K562 (cell line): ENCODE measurements at regions not wholly inside any gene's neighbourhood (a gene's known extent, or its start where the extent isn't known, plus 50 kb on each side); places are given as distances from the start of the nearest gene placed in this dataset.

ENCODE experiments used
- ATAC-seq: fragments of 200-7000 bp; cut with Tn5 transposase; 3 replicates; pipeline ENCODE4 v1.9.1; 2020; ENCODE audit warnings: moderate library complexity
- BruUV-seq: library from RNA; stranded (reverse); fragments of 400-500 nt; replicated peaks from 2 replicates; lab custom pipeline; 2021; lab: Mats Ljungman, UMichigan
- CTCF ChIA-PET: fragments of 300-600 bp; formaldehyde crosslinking; extraction: SDS; loops from one replicate; lab custom pipeline; 2021; ENCODE audit warnings: low intra/inter-chr PET ratio; lab: Yijun Ruan, JAX
- POLR2A ChIA-PET: fragments of 300-600, 350-650 bp; sonication (Branson Sonifier 250); formaldehyde crosslinking; extraction: SDS; loops from one replicate; lab custom pipeline; 2021; ENCODE audit warnings: antibody characterized with exemption, inconsistent platforms; lab: Yijun Ruan, JAX
- DNase-seq, 4 experiments: peaks; one replicate each; pipeline versions ENCODE4 v3.0.0 to v3.0.0-alpha.2; 2011 to 2018; ENCODE audit warnings: low spot score in 3 of 4, mixed read lengths in 3 of 4; ENCODE audit errors: extremely low read depth in 1 of 4
- FAIRE-seq: peaks from 2 replicates; lab custom pipeline; 2011; peaks lifted over from hg19 to GRCh38; lab: Jason Lieb, UNC
- H2AFZ ChIP-seq: 2 replicates; pipeline ENCODE4 v1.6.0; 2011; ENCODE audit warnings: low read depth, low read length, control low read depth, inconsistent platforms
- H3K27ac ChIP-seq: fragments of 200-600 bp; 3 replicates; pipeline ENCODE4 v1.8.0; 2011; ENCODE audit warnings: low read depth, mild to moderate bottlenecking, control low read depth, inconsistent platforms, low read length, moderate library complexity, mixed read lengths; ENCODE audit errors: extremely low read depth
- H3K27me3 ChIP-seq, 2 experiments: fragments of 300-600 bp in 1 of 2; 2 replicates in 1 of 2; 3 replicates in 1 of 2; pipeline versions ENCODE4 v1.6.0 to v1.8.0; 2011; ENCODE audit warnings: inconsistent platforms in 2 of 2, low read length in 2 of 2, mild to moderate bottlenecking in 1 of 2, mixed read lengths in 1 of 2, moderate library complexity in 1 of 2; ENCODE audit not compliant: control insufficient read depth in 2 of 2, insufficient read depth in 2 of 2
- H3K36me3 ChIP-seq: fragments of 300-600 bp; 3 replicates; pipeline ENCODE4 v1.8.0; 2011; ENCODE audit warnings: mild to moderate bottlenecking, low read length, inconsistent platforms; ENCODE audit not compliant: control insufficient read depth, insufficient read depth
- H3K4me1 ChIP-seq, 2 experiments: fragments of 200-600 bp in 1 of 2; replicated peaks in 1 of 2; 2 replicates in 1 of 2; 3 replicates in 1 of 2; pipeline versions ENCODE4 v1.5.1 to v1.8.0; 2011; ENCODE audit warnings: inconsistent platforms in 2 of 2, low read length in 2 of 2, mild to moderate bottlenecking in 1 of 2, mixed read lengths in 1 of 2, moderate library complexity in 1 of 2; ENCODE audit not compliant: control insufficient read depth in 2 of 2, insufficient read depth in 2 of 2
- H3K4me2 ChIP-seq: 2 replicates; pipeline ENCODE4 v1.6.1; 2011; ENCODE audit warnings: low read length, control low read depth, inconsistent platforms, mixed read lengths; ENCODE audit not compliant: insufficient read depth
- H3K4me3 ChIP-seq: fragments of 200-600 bp; sonication (generic), shearing (Covaris generic); 2 replicates; pipeline ENCODE4 v1.5.1; 2016; ENCODE audit warnings: control low read depth, inconsistent platforms
- H3K79me2 ChIP-seq: fragments of 200-600 bp; 3 replicates; pipeline ENCODE4 v1.8.0; 2011; ENCODE audit warnings: low read length, inconsistent platforms; ENCODE audit not compliant: control insufficient read depth, insufficient read depth
- H3K9ac ChIP-seq, 2 experiments: 2 replicates each; pipeline versions ENCODE4 v1.6.0 to v1.6.1; 2011; ENCODE audit warnings: low read depth in 2 of 2, low read length in 2 of 2, control low read depth in 1 of 2, inconsistent platforms in 1 of 2, mild to moderate bottlenecking in 1 of 2, mixed read lengths in 1 of 2; ENCODE audit not compliant: insufficient read depth in 1 of 2
- H3K9me1 ChIP-seq: one replicate; pipeline ENCODE4 v1.6.0; 2011; ENCODE audit warnings: inconsistent platforms, mild to moderate bottlenecking, low read length, moderate library complexity; ENCODE audit not compliant: control insufficient read depth, insufficient read depth
- H3K9me3 ChIP-seq: replicated peaks from 2 replicates; pipeline ENCODE4 v1.5.1; 2011; ENCODE audit warnings: low read depth, low read length, inconsistent platforms; ENCODE audit not compliant: control insufficient read depth, insufficient read depth
- H4K20me1 ChIP-seq: replicated peaks from 2 replicates; pipeline ENCODE4 v1.6.1; 2011; ENCODE audit warnings: low read length, inconsistent platforms, mixed read lengths; ENCODE audit not compliant: control insufficient read depth, insufficient read depth
- NCOA4 ChIP-seq: fragments of 450-650 bp; IDR thresholded peaks from 2 replicates; pipeline ENCODE4 v1.6.1; 2018; ENCODE audit warnings: mild to moderate bottlenecking; ENCODE audit not compliant: partially characterized antibody
- RNF2 ChIP-seq: sonication (generic); IDR thresholded peaks from 2 replicates; pipeline ENCODE4 v1.6.1; 2016
- WGBS: fragments of 100-300 bp; shearing (Covaris generic); methylation state at CpG from one replicate; pipeline ENCODE4 v1.1.6; 2016; ENCODE audit warnings: low coverage, mixed read lengths; ENCODE audit not compliant: insufficient coverage; ENCODE audit errors: missing lambda C conversion rate; 5-methylcytosine and 5-hydroxymethylcytosine counted together
- in situ Hi-C: fragments of 300-500 bp; cut with MboI; formaldehyde crosslinking; loops from 4 replicates; pipeline ENCODE4 v1.15.0; 2018; ENCODE audit warnings: inconsistent platforms, mixed read lengths
- intact Hi-C: fragments of 100-400 bp; cut with micrococcal nuclease; formaldehyde crosslinking; loops from 2 replicates; pipeline ENCODE4 v1.14.2; 2022
- TF ChIP-seq, protein P1 (sequence below): fragments of 450-650 bp; IDR thresholded peaks from 2 replicates; pipeline ENCODE4 v1.6.1; 2017; ENCODE audit warnings: mild to moderate bottlenecking, moderate library complexity
- TF ChIP-seq, protein P2 (sequence below): fragments of 450-650 bp; conservative IDR thresholded peaks from 2 replicates; pipeline ENCODE4 v1.6.1; 2016; ENCODE audit warnings: missing genetic modification characterization, low read depth, mild to moderate bottlenecking, control low read depth, missing compliant biosample characterization

DNA sequence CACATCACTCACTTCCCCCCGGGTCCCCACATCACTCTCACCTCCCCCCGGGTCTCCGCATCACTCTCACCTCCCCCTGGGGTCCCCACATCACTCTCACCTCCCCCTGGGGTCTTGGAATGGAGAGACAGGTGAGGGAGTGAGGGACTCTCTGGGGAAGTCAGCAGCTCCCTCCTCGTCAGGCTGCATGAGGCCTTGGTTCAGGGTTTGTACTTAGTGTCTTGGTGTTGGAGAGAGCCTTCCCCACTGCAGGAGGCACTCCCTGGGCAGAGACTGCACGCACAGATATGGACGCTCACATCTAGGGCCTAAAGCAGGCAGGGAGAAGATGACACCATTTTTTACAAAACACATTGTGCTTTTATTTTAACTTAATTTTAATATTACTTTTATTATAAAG, 56.5 kb upstream of the IRX4 start:
- H4K20me1 ChIP-seq, result no peaks in the 10 kb centered on the region; the same call in none of the 2 replicates
- no peak for FAIRE-seq
- H3K4me1 ChIP-seq, result no peaks in the 10 kb centered on the region
- H3K9ac ChIP-seq, result no peak overlapping the region
- 2% methylated on average over 6 of the region's 6 CpGs for WGBS
- no peak overlapping the region for H3K27ac ChIP-seq
- peaks cover 29 to 52% of the 10 kb centered on the region in 2 experiments for H3K27me3 ChIP-seq
- TF ChIP-seq, protein P1, sequence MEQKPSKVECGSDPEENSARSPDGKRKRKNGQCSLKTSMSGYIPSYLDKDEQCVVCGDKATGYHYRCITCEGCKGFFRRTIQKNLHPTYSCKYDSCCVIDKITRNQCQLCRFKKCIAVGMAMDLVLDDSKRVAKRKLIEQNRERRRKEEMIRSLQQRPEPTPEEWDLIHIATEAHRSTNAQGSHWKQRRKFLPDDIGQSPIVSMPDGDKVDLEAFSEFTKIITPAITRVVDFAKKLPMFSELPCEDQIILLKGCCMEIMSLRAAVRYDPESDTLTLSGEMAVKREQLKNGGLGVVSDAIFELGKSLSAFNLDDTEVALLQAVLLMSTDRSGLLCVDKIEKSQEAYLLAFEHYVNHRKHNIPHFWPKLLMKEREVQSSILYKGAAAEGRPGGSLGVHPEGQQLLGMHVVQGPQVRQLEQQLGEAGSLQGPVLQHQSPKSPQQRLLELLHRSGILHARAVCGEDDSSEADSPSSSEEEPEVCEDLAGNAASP, result no peak
- no peak for TF ChIP-seq RNF2
- ATAC-seq, result no peak
- no peak overlapping the region for H2AFZ ChIP-seq
- no peak for DNase-seq
- no peaks in the 10 kb centered on the region for H3K9me1 ChIP-seq
- no peak overlapping the region for H3K4me2 ChIP-seq
- no peaks in the 10 kb centered on the region for H3K79me2 ChIP-seq
- H3K4me3 ChIP-seq, result no peak overlapping the region
- no TSS peak for BruUV-seq
- no peaks in the 10 kb centered on the region for H3K36me3 ChIP-seq
- no peaks in the 10 kb centered on the region for H3K9me3 ChIP-seq
- in situ Hi-C loops (no loop called here), intact Hi-C loops (no loop called here)
- ChIA-PET CTCF (no interaction called here), POLR2A (interaction anchor here (0.6 kb wide), 2 partner anchors 18 to 26 kb away, joined by 3 read pairs; no protein-coding TSS in a partner anchor)

DNA sequence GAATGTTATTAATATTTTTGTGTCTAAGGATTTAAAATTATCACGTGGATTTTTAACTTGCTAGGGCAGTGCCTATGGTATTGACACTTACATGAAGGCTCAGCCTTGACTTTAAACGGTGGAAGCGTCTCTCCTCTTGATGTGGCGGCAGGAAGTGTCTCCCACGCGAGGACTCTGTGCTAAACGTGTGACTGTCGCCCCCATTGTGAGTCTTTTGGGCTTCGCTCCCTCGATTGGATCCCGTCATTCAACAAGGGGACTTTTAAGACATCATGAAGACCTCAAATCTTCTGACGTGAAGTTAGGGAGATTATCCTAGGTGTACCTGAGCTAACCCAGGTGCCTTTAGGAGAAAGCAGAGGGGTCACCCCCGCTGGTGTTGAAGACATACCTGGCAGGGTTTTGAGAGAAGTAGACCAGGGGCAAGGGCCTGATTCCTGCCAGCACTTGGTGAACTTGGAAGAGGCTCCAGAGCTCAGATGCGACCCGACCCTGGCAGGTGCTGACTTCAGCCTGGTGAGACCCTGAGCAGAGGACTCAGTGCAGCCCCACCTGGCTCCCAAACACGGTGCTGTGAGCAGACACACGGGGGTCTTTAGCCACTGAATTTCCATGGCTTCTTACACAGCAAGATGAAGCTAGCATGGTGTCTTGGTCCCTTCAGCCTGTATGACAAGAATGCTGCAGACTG, 55.7 kb upstream of the IRX4 start:
- CTCF ChIA-PET, result no interaction called here
- no peak overlapping the region for H2AFZ ChIP-seq
- intact Hi-C loops, result no loop called here

More for the DNA sequence above, 55.7 kb upstream of the IRX4 start:
- no peaks in the 10 kb centered on the region for H3K9me1 ChIP-seq
- ATAC-seq, result no peak
- TF ChIP-seq, protein P2, sequence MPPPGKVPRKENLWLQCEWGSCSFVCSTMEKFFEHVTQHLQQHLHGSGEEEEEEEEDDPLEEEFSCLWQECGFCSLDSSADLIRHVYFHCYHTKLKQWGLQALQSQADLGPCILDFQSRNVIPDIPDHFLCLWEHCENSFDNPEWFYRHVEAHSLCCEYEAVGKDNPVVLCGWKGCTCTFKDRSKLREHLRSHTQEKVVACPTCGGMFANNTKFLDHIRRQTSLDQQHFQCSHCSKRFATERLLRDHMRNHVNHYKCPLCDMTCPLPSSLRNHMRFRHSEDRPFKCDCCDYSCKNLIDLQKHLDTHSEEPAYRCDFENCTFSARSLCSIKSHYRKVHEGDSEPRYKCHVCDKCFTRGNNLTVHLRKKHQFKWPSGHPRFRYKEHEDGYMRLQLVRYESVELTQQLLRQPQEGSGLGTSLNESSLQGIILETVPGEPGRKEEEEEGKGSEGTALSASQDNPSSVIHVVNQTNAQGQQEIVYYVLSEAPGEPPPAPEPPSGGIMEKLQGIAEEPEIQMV (tag), result no peak
- no peak for TF ChIP-seq NCOA4
- H3K27me3 ChIP-seq, result peaks cover 23 to 51% of the 10 kb centered on the region in 2 experiments
- under 1% methylated on average over 16 of the region's 17 CpGs for WGBS
- H3K79me2 ChIP-seq, result no peaks in the 10 kb centered on the region
- FAIRE-seq, result no peak
- H3K27ac ChIP-seq, result no peak overlapping the region
- H3K4me3 ChIP-seq, result no peak overlapping the region
- no peaks in the 10 kb centered on the region for H3K9me3 ChIP-seq
- no peak overlapping the region for H3K9ac ChIP-seq
- POLR2A ChIA-PET, result interaction anchor here (0.6 to 0.7 kb wide), 3 partner anchors 17 to 79 kb away, joined by 3 to 4 read pairs (median 3); no protein-coding TSS in a partner anchor
- H3K4me2 ChIP-seq, result no peak overlapping the region
- in situ Hi-C loops, result no loop called here
- no peaks in the 10 kb centered on the region for H3K4me1 ChIP-seq
- no peaks in the 10 kb centered on the region for H3K36me3 ChIP-seq
- no peak for DNase-seq
- BruUV-seq, result no TSS peak
- H4K20me1 ChIP-seq, result no peaks in the 10 kb centered on the region; the same call in none of the 2 replicates
